ENCODE measurements at regions not wholly inside any gene's neighbourhood (a gene's known extent, or its start where the extent isn't known, plus 50 kb on each side); places are given as distances from the start of the nearest gene placed in this dataset.
"Not testable (repeated sequence)": the region's sequence is repeated elsewhere in the genome, so short reads cannot be mapped to it uniquely, and the experiment has no call there.

DNA sequence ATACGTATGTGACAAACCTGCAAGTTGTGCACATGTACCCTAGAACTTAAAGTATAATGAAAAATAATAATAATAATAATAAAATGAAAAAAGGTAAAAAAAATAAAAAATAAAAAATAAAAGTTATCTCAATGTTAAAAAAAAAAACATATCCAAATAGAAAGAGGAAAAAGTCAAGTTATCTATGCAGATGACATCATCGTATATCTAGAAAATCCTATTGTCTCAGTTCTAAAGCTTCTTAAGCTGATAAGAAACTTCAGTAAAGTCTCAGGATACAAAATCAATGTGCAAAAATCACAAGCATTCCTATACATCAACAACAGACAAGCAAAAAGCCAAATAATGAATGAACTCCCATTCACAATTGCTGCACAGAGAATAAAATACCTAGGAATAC lies 466.6 kb upstream of the PHF14 start:
- no peak for DNase-seq
- H3K27me3 ChIP-seq (ENCODE audit: insufficient read depth, low read depth, severe bottlenecking): no peaks in the 10 kb centered on the region
- TF ChIP-seq, protein P1, sequence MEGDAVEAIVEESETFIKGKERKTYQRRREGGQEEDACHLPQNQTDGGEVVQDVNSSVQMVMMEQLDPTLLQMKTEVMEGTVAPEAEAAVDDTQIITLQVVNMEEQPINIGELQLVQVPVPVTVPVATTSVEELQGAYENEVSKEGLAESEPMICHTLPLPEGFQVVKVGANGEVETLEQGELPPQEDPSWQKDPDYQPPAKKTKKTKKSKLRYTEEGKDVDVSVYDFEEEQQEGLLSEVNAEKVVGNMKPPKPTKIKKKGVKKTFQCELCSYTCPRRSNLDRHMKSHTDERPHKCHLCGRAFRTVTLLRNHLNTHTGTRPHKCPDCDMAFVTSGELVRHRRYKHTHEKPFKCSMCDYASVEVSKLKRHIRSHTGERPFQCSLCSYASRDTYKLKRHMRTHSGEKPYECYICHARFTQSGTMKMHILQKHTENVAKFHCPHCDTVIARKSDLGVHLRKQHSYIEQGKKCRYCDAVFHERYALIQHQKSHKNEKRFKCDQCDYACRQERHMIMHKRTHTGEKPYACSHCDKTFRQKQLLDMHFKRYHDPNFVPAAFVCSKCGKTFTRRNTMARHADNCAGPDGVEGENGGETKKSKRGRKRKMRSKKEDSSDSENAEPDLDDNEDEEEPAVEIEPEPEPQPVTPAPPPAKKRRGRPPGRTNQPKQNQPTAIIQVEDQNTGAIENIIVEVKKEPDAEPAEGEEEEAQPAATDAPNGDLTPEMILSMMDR (IDR thresholded peaks at IDR 0.05; ENCODE audit: low read depth, low read length): no peak
- H3K4me3 ChIP-seq (ENCODE audit: low read depth, low read length): no peak overlapping the region
- H3K27ac ChIP-seq: no peak overlapping the region
- no peaks in the 10 kb centered on the region for H3K9me3 ChIP-seq (ENCODE audit: severe bottlenecking)
- H3K36me3 ChIP-seq: no peaks in the 10 kb centered on the region

DNA sequence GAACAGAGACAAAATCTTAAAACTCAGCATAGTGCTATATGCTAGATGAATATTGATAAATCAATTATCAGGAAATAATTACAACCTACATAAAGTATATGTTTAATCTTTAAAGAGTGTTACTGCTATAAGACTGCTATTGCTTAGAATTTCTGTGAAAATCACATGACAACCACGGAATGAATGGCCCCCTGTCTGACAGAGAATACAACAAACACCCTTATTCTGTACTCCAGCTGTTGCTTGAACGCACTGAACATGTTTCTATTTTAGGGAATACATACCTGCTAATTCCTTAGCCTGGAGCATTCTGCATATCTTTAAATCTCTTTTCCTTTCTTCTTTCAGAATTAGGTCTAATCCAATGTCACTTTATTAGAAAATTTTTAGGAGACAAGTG lies 452.4 kb upstream of the PHF14 start:
- Histone ChIP-seq H3K27me3 (ENCODE audit: insufficient read depth, low read depth, severe bottlenecking) (no peaks in the 10 kb centered on the region), H3K27ac (no peak overlapping the region), H3K36me3 (no peaks in the 10 kb centered on the region), H3K4me3 (ENCODE audit: low read depth, low read length) (no peak overlapping the region), H3K9me3 (ENCODE audit: severe bottlenecking) (no peaks in the 10 kb centered on the region)
- DNase-seq: no peak
- TF ChIP-seq, protein P1 (IDR thresholded peaks at IDR 0.05; ENCODE audit: low read depth, low read length): no peak

DNA sequence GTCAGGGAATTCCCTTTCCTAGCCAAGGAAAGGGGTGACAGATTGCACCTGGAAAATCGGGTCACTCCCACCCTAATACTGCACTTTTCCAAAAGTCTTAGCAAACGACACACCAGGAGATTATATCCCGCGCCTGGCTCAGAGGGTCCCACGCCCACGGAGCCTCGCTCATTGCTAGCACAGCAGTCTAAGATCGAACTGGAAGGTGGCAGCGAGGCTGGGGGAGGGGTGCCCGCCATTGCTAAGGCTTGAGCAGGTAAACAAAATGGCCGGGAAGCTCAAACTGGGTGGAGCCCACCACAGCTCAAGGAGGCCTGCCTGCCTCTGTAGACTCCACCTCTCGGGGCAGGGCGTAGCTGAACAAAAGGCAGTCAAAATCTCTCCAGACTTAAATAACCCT lies 440.2 kb upstream of the PHF14 start:
- H3K9me3 ChIP-seq (ENCODE audit: severe bottlenecking); H3K36me3 ChIP-seq; DNase-seq; H3K27ac ChIP-seq; H3K27me3 ChIP-seq (ENCODE audit: insufficient read depth, low read depth, severe bottlenecking); H3K4me3 ChIP-seq (ENCODE audit: low read depth, low read length): not testable (repeated sequence)

DNA sequence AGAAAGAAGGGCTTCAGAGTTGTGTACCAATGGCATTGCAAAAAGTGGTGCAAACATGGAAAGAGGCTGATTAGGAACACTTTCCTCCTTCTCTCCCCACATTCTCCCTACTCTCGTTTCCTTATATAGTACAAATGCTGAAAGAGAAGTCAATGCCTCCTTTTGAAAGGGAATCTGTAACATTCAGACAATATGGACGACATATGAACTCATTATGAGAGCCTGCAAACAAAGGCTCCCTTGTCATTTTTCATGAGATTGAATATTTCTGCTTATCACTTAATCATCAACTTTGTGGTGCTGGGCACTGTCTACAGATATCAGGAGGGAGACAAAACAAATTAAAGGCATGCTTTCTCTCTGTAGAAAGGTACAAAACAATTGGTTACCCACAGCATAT lies 437.1 kb upstream of the PHF14 start:
- TF ChIP-seq, protein P1 (IDR thresholded peaks at IDR 0.05; ENCODE audit: low read depth, low read length): no peak
- no peaks in the 10 kb centered on the region for H3K36me3 ChIP-seq
- DNase-seq: no peak
- H3K9me3 ChIP-seq (ENCODE audit: severe bottlenecking): peaks cover 5% of the 10 kb centered on the region
- H3K27me3 ChIP-seq (ENCODE audit: insufficient read depth, low read depth, severe bottlenecking): no peaks in the 10 kb centered on the region
- no peak overlapping the region for H3K4me3 ChIP-seq (ENCODE audit: low read depth, low read length)
- H3K27ac ChIP-seq: no peak overlapping the region

DNA sequence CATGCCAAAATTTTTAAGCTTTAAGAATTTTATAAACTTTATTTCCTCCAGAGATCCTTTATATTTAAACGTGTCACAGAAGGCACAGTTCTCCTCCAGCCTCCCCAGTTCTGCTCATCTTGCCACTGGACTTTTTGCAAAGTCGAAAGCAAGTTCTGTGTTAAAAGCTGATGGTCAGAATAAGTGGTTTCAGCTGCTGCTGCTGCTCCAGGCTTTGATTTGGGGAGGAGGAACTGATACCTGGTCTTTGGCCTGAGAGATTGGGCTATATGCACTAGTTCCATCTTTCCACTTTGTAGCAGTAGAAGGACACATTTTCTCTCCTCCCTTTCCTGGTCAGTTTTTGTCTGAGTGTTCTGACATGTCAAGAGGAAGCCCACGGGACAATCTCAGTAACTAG lies 435.9 kb upstream of the PHF14 start:
- peaks cover 5% of the 10 kb centered on the region for H3K9me3 ChIP-seq (ENCODE audit: severe bottlenecking)
- DNase-seq: no peak
- H3K4me3 ChIP-seq (ENCODE audit: low read depth, low read length): no peak overlapping the region
- H3K27me3 ChIP-seq (ENCODE audit: insufficient read depth, low read depth, severe bottlenecking): no peaks in the 10 kb centered on the region
- H3K27ac ChIP-seq: no peak overlapping the region
- H3K36me3 ChIP-seq: no peaks in the 10 kb centered on the region
- TF ChIP-seq, protein P1 (IDR thresholded peaks at IDR 0.05; ENCODE audit: low read depth, low read length): no peak

DNA sequence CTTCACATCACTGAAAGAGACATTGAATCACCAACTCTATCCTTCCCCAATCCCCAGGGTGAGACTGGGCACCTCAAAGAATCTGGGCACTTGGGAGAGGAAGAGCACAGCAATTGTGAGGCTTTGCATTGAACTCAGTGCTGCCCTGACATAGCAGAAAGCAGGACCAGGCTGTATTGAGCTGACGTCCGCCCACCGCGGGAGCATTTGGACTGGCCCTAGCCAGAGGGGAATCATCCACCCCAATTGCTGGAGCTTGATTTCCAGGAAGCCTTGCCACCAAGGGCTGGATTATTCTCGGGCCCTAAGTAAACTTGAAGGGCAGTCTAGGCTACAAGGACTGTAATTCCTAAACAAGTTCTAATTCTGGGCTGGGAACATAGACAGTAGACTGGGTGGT lies 416.3 kb upstream of the PHF14 start:
- DNase-seq: no peak
- no peak overlapping the region for H3K4me3 ChIP-seq (ENCODE audit: low read depth, low read length)
- H3K36me3 ChIP-seq: no peaks in the 10 kb centered on the region
- no peak overlapping the region for H3K27ac ChIP-seq
- TF ChIP-seq, protein P1 (IDR thresholded peaks at IDR 0.05; ENCODE audit: low read depth, low read length): no peak
- no peaks in the 10 kb centered on the region for H3K9me3 ChIP-seq (ENCODE audit: severe bottlenecking)
- H3K27me3 ChIP-seq (ENCODE audit: insufficient read depth, low read depth, severe bottlenecking): no peaks in the 10 kb centered on the region
